Neural crest cell (in vitro differentiated cells): ENCODE measurements at regions not wholly inside any gene's neighbourhood (a gene's known extent, or its start where the extent isn't known, plus 50 kb on each side); places are given as distances from the start of the nearest gene placed in this dataset.

ENCODE experiments used
- DNase-seq: peaks from one replicate; pipeline ENCODE4 v3.0.0; 2021; ENCODE audit warnings: low read depth, mixed read lengths, low spot score
- H3K27ac Mint-ChIP-seq: one replicate; pipeline ENCODE4 v1.8.0; 2021; ENCODE audit warnings: mild to moderate bottlenecking, mixed read lengths; ENCODE audit not compliant: unreplicated experiment
- H3K27me3 Mint-ChIP-seq: 2 replicates; pipeline ENCODE4 v1.8.0; 2021; ENCODE audit warnings: low read depth, mild to moderate bottlenecking, mixed read lengths
- H3K36me3 Mint-ChIP-seq: 2 replicates; pipeline ENCODE4 v1.8.0; 2021; ENCODE audit warnings: low read depth, mild to moderate bottlenecking, mixed read lengths
- H3K4me1 Mint-ChIP-seq: 2 replicates; pipeline ENCODE4 v1.8.0; 2021; ENCODE audit warnings: mixed read lengths
- H3K4me3 Mint-ChIP-seq: one replicate; pipeline ENCODE4 v1.8.0; 2021; ENCODE audit warnings: mild to moderate bottlenecking, mixed read lengths
- H3K9me3 Mint-ChIP-seq: 2 replicates; pipeline ENCODE4 v1.8.0; 2021; ENCODE audit warnings: mixed read lengths
- TF ChIP-seq, protein P1 (sequence below): fragments of 200-600 bp; sonication (generic); conservative IDR thresholded peaks from 2 replicates; pipeline ENCODE4 v1.5.0; 2021; ENCODE audit warnings: antibody characterized with exemption, mild to moderate bottlenecking

DNA sequence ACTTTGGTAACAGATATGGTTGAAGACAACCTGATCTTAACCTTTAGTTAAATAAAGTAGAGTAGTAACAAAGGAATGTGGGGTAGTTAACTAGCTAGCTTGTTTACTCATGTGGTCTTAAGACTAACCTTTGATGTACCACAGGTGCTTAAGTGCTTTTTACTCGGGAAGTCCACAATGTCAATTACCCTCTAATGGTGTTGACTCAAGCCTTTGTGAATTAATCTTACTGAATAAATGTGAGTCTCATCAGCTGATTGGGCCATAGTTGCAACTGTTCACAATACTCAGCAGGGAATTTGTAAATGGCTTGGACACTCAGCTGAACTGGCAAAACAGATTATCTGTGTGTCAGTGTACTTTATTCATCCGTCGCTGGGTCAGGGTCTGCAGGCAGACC is 119.0 kb upstream of the UGT8 start:
- TF ChIP-seq, protein P1, sequence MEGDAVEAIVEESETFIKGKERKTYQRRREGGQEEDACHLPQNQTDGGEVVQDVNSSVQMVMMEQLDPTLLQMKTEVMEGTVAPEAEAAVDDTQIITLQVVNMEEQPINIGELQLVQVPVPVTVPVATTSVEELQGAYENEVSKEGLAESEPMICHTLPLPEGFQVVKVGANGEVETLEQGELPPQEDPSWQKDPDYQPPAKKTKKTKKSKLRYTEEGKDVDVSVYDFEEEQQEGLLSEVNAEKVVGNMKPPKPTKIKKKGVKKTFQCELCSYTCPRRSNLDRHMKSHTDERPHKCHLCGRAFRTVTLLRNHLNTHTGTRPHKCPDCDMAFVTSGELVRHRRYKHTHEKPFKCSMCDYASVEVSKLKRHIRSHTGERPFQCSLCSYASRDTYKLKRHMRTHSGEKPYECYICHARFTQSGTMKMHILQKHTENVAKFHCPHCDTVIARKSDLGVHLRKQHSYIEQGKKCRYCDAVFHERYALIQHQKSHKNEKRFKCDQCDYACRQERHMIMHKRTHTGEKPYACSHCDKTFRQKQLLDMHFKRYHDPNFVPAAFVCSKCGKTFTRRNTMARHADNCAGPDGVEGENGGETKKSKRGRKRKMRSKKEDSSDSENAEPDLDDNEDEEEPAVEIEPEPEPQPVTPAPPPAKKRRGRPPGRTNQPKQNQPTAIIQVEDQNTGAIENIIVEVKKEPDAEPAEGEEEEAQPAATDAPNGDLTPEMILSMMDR = no peak
- Mint-ChIP-seq H3K9me3 (peaks cover 5% of the 10 kb centered on the region), H3K4me3 (no peak overlapping the region), H3K27ac (no peak overlapping the region), H3K27me3 (no peaks in the 10 kb centered on the region), H3K36me3 (no peaks in the 10 kb centered on the region), H3K4me1 (no peaks in the 10 kb centered on the region)
- DNase-seq = no peak

GRCh38 chr4:114481856-114482255 is 116.8 kb upstream of the UGT8 start:
- no peaks in the 10 kb centered on the region for H3K4me1 Mint-ChIP-seq
- H3K4me3 Mint-ChIP-seq = no peak overlapping the region
- TF ChIP-seq, protein P1 = no peak
- no peak overlapping the region for H3K27ac Mint-ChIP-seq
- H3K36me3 Mint-ChIP-seq = no peaks in the 10 kb centered on the region
- H3K9me3 Mint-ChIP-seq = peaks cover 5% of the 10 kb centered on the region
- no peak for DNase-seq
- H3K27me3 Mint-ChIP-seq = no peaks in the 10 kb centered on the region

DNA sequence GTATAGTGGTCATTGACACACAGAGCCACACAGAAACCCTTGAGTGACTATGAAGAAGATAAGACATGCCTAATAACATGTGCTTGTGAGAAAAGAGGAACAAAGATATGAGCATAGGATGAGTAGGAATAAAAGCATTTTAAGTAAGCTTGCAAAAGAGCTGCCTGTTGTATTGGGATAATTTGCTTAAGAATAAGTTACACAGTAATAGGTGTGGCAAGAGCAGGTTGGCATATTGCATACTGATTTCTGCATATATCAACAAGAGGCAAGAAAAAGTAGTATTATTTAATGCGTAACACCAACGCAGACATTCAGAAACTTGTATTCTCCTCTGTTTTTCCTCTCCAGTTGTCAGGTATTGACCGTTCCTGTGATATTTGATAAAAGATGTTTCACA is 111.5 kb upstream of the UGT8 start:
- DNase-seq = no peak
- TF ChIP-seq, protein P1 = no peak
- no peaks in the 10 kb centered on the region for H3K4me1 Mint-ChIP-seq
- no peaks in the 10 kb centered on the region for H3K27me3 Mint-ChIP-seq
- H3K27ac Mint-ChIP-seq = no peak overlapping the region
- H3K9me3 Mint-ChIP-seq = no peaks in the 10 kb centered on the region
- no peaks in the 10 kb centered on the region for H3K36me3 Mint-ChIP-seq
- H3K4me3 Mint-ChIP-seq = no peak overlapping the region

- Mint-ChIP-seq H3K4me1 (no peaks in the 10 kb centered on the region), H3K27ac (no peak overlapping the region), H3K9me3 (no peaks in the 10 kb centered on the region), H3K36me3 (no peaks in the 10 kb centered on the region), H3K27me3 (no peaks in the 10 kb centered on the region), H3K4me3 (no peak overlapping the region)
- no peak for DNase-seq
- TF ChIP-seq, protein P1 = no peak
Measured at GRCh38 chr4:114488301-114488982, 110.2 kb upstream of the UGT8 start.

GRCh38 chr4:114494246-114494803 is 104.3 kb upstream of the UGT8 start:
- Mint-ChIP-seq H3K9me3 (peaks cover 7% of the 10 kb centered on the region), H3K4me1 (peaks cover 17% of the 10 kb centered on the region), H3K27ac (no peak overlapping the region), H3K36me3 (no peaks in the 10 kb centered on the region), H3K4me3 (no peak overlapping the region), H3K27me3 (no peaks in the 10 kb centered on the region)
- no peak for DNase-seq
- TF ChIP-seq, protein P1 = no peak
